Neural progenitor cell (in vitro differentiated cells): ENCODE measurements at regions not wholly inside any gene's neighbourhood (a gene's known extent, or its start where the extent isn't known, plus 50 kb on each side); places are given as distances from the start of the nearest gene placed in this dataset.

Experiments
- DNase-seq: peaks from one replicate; pipeline ENCODE4 v3.0.0-alpha.2; 2016; ENCODE audit warnings: low spot score
- H2AFZ ChIP-seq: fragments of 200-600 bp; sonication (generic); replicated peaks from 2 replicates; pipeline ENCODE4 v1.6.1; 2016; ENCODE audit warnings: antibody characterized with exemption
- H3F3A ChIP-seq: fragments of 200-600 bp; sonication (generic); 2 replicates; pipeline ENCODE4 v1.6.1; 2016; ENCODE audit warnings: antibody characterized with exemption, low read depth
- H3K27ac ChIP-seq: fragments of 200-600 bp; sonication (generic); 2 replicates; pipeline ENCODE4 v1.5.1; 2016; ENCODE audit warnings: mild to moderate bottlenecking
- H3K27me3 ChIP-seq: fragments of 200-600 bp; sonication (generic); 2 replicates; pipeline ENCODE4 v1.6.1; 2016; ENCODE audit warnings: mild to moderate bottlenecking, moderate library complexity
- H3K36me3 ChIP-seq: fragments of 200-600 bp; sonication (generic); 2 replicates; pipeline ENCODE4 v1.5.1; 2016
- H3K4me1 ChIP-seq: fragments of 200-600 bp; sonication (generic); 2 replicates; pipeline ENCODE4 v1.6.1; 2016; ENCODE audit warnings: mixed run types
- H3K4me2 ChIP-seq: fragments of 200-600 bp; sonication (generic); 2 replicates; pipeline ENCODE4 v1.6.1; 2016
- H3K4me3 ChIP-seq: fragments of 200-600 bp; sonication (generic); 2 replicates; pipeline ENCODE4 v1.5.1; 2016
- H3K79me2 ChIP-seq: fragments of 200-600 bp; sonication (generic); 2 replicates; pipeline ENCODE4 v1.6.1; 2016; ENCODE audit warnings: low read depth
- H3K9ac ChIP-seq: fragments of 200-600 bp; sonication (generic); 2 replicates; pipeline ENCODE4 v1.6.1; 2016
- H3K9me3 ChIP-seq: fragments of 200-600 bp; sonication (generic); 2 replicates; pipeline ENCODE4 v1.5.1; 2016; ENCODE audit warnings: low read depth
- H4K20me1 ChIP-seq: fragments of 200-600 bp; sonication (generic); 2 replicates; pipeline ENCODE4 v1.6.1; 2016; ENCODE audit warnings: low read depth
- H3K27ac Mint-ChIP-seq: 3 replicates; pipeline ENCODE4 v1.8.0; 2021; ENCODE audit warnings: mixed read lengths
- H3K27me3 Mint-ChIP-seq: 2 replicates; pipeline ENCODE4 v1.8.0; 2022; ENCODE audit warnings: low read depth, mild to moderate bottlenecking, inconsistent platforms, moderate library complexity, mixed read lengths; ENCODE audit not compliant: insufficient read depth
- H3K36me3 Mint-ChIP-seq: 3 replicates; pipeline ENCODE4 v1.8.0; 2021; ENCODE audit warnings: mixed read lengths
- H3K4me1 Mint-ChIP-seq: 3 replicates; pipeline ENCODE4 v1.8.0; 2021; ENCODE audit warnings: mixed read lengths
- H3K4me3 Mint-ChIP-seq: 3 replicates; pipeline ENCODE4 v1.8.0; 2021; ENCODE audit warnings: mild to moderate bottlenecking, moderate library complexity, mixed read lengths
- H3K9me3 Mint-ChIP-seq: 3 replicates; pipeline ENCODE4 v1.8.0; 2020; ENCODE audit warnings: mixed read lengths
- CTCF ChIP-seq: fragments of 200-600 bp; sonication (generic); IDR thresholded peaks from 2 replicates; pipeline ENCODE4 v1.5.1; 2017; ENCODE audit warnings: antibody characterized with exemption, mild to moderate bottlenecking
- EZH2 ChIP-seq: fragments of 200-600 bp; sonication (generic); IDR thresholded peaks from 2 replicates; pipeline ENCODE4 v1.6.1; 2017; ENCODE audit warnings: antibody characterized with exemption, mild to moderate bottlenecking, moderate library complexity
- EZH2phosphoT487 ChIP-seq: fragments of 200-600 bp; sonication (generic); IDR thresholded peaks from 2 replicates; pipeline ENCODE4 v1.6.1; 2017; ENCODE audit warnings: antibody characterized with exemption

- Histone ChIP-seq H3K36me3 (no peaks in the 10 kb centered on the region), H3K4me1 (no peaks in the 10 kb centered on the region), H4K20me1 (no peaks in the 10 kb centered on the region), H3K4me3 (no peak overlapping the region), H3K9ac (no peak overlapping the region), H3K9me3 (peaks cover 2% of the 10 kb centered on the region), H3K79me2 (no peaks in the 10 kb centered on the region), H3K27ac (no peak overlapping the region), H3F3A (no peaks in the 10 kb centered on the region), H3K27me3 (no peaks in the 10 kb centered on the region), H2AFZ (no peak overlapping the region), H3K4me2 (no peak overlapping the region)
- H3K4me3 Mint-ChIP-seq = no peak overlapping the region
- no peak for DNase-seq
- no peaks in the 10 kb centered on the region for H3K4me1 Mint-ChIP-seq
- peaks cover 11% of the 10 kb centered on the region for H3K27me3 Mint-ChIP-seq
- H3K27ac Mint-ChIP-seq = peak overlapping the region; percentile 66
- no peaks in the 10 kb centered on the region for H3K36me3 Mint-ChIP-seq
- no peak for TF ChIP-seq EZH2phosphoT487
- no peak for TF ChIP-seq EZH2
- no peak for TF ChIP-seq CTCF
- peaks cover 7% of the 10 kb centered on the region for H3K9me3 Mint-ChIP-seq
These were observed 519.0 kb downstream of the TBC1D22A start for GRCh38 chr22:47281126-47282106.

GRCh38 chr22:47280301-47280700, 517.9 kb downstream of the TBC1D22A start:
- no peaks in the 10 kb centered on the region for H3K36me3 Mint-ChIP-seq
- peaks cover 3% of the 10 kb centered on the region for H3K9me3 Mint-ChIP-seq
- Histone ChIP-seq H3K36me3 (no peaks in the 10 kb centered on the region), H3K9me3 (peaks cover 2% of the 10 kb centered on the region), H3K27me3 (no peaks in the 10 kb centered on the region), H4K20me1 (no peaks in the 10 kb centered on the region), H3K79me2 (no peaks in the 10 kb centered on the region), H3K4me2 (no peak overlapping the region), H3K27ac (no peak overlapping the region), H3F3A (no peaks in the 10 kb centered on the region), H2AFZ (no peak overlapping the region), H3K4me3 (no peak overlapping the region), H3K9ac (no peak overlapping the region), H3K4me1 (no peaks in the 10 kb centered on the region)
- H3K27ac Mint-ChIP-seq = no peak overlapping the region
- H3K4me1 Mint-ChIP-seq = no peaks in the 10 kb centered on the region
- H3K4me3 Mint-ChIP-seq = no peak overlapping the region
- no peak for TF ChIP-seq EZH2phosphoT487
- no peak for TF ChIP-seq CTCF
- TF ChIP-seq EZH2 = no peak
- peaks cover 12% of the 10 kb centered on the region for H3K27me3 Mint-ChIP-seq
- no peak for DNase-seq

GRCh38 chr22:47279746-47280145, 517.3 kb downstream of the TBC1D22A start:
- Histone ChIP-seq H3K36me3 (no peaks in the 10 kb centered on the region), H3K27ac (no peak overlapping the region), H2AFZ (no peak overlapping the region), H3K4me3 (no peak overlapping the region), H3K79me2 (no peaks in the 10 kb centered on the region), H3K4me2 (no peak overlapping the region), H3K9me3 (peaks cover 2% of the 10 kb centered on the region), H3K27me3 (no peaks in the 10 kb centered on the region), H4K20me1 (no peaks in the 10 kb centered on the region), H3K9ac (no peak overlapping the region), H3K4me1 (no peaks in the 10 kb centered on the region), H3F3A (no peaks in the 10 kb centered on the region)
- H3K27ac Mint-ChIP-seq = no peak overlapping the region
- peaks cover 5% of the 10 kb centered on the region for H3K9me3 Mint-ChIP-seq
- no peak for DNase-seq
- H3K4me1 Mint-ChIP-seq = no peaks in the 10 kb centered on the region
- no peak for TF ChIP-seq CTCF
- TF ChIP-seq EZH2phosphoT487 = no peak
- no peak for TF ChIP-seq EZH2
- H3K4me3 Mint-ChIP-seq = no peak overlapping the region
- H3K36me3 Mint-ChIP-seq = no peaks in the 10 kb centered on the region
- H3K27me3 Mint-ChIP-seq = peaks cover 10% of the 10 kb centered on the region
